SIG-M5 treated with dmso at 0.1 percent for 504 hours (cell line): ENCODE measurements at regions not wholly inside any gene's neighbourhood (a gene's known extent, or its start where the extent isn't known, plus 50 kb on each side); places are given as distances from the start of the nearest gene placed in this dataset.
A peak's percentile ranks its signal among the peaks of the same experiment; 100 is the strongest.
"Not testable (repeated sequence)": the region's sequence is repeated elsewhere in the genome, so short reads cannot be mapped to it uniquely, and the experiment has no call there.

ENCODE experiments used
- DNase-seq: peaks from one replicate; lab custom pipeline; 2025; ENCODE audit not compliant: unreplicated experiment; lab: John Stamatoyannopoulos, UW

DNA sequence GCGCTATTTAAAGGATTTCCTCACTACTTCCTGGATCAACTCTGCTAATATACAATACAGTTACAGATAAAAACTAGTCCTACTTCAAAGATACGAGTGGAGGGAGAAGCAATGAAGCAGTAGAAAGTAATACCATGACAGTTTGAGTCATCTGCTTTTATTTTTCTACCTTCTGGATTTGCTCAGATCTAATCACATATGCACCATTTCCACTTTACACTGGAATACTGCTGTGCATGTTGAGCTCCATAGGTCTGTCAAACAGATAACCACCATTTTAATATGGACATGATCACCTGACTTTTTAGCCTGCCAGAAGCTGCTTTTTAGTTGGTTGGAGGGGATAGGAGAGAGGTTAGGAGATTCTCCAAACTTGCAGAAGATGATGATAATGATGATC lies 92.5 kb downstream of the MMUT start:
- no peak for DNase-seq

- DNase-seq: no peak
Observed at GRCh38 chr6:49366539-49366938, 96.5 kb downstream of the MMUT start.

DNA sequence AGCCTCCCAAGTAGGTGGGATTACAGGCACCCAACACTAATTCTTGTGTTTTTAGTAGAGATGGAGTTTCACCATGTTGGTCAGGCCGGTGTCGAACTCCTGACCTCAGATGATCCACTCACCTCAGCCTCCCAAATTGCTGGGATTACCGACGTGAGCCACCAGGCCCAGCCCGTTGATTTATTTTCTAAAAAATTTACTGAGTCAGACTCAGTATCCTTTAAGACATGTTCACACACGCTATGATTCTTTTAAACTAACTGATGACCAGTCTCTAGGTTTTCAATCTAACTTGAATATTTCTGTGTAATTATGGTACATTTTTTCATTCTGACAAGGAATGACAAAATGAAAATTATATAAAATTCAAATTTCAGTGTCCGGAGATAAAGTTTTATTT lies 114.5 kb downstream of the MMUT start:
- DNase-seq: no peak

DNA sequence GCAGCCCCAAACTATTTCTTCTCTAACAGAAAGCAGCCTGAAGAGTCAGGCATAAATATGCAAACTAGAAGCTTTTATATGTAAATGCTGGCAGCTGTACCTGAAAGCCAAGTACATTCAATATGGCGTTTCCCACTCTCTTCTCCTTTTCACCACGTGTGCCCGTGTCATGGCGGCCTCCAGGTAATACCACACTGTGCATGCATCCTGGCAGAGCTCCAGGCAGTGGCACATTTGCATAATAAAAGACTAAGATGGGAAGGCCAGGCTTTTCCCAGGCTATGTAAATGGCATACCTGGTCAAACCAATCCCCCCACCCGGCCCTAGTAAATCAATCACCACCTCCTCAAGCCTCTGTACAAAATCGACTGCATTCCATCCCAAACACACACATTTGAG lies 120.6 kb downstream of the MMUT start:
- DNase-seq: no peak

GRCh38 chr6:49341869-49342268 lies 121.2 kb downstream of the MMUT start:
- DNase-seq: no peak

- DNase-seq: no peak
Observed at GRCh38 chr6:49339096-49339495, 124.0 kb downstream of the MMUT start.

- DNase-seq: peak; percentile 2
Observed at GRCh38 chr6:49336514-49337131, 126.4 kb downstream of the MMUT start.

- DNase-seq: no peak
Observed at GRCh38 chr6:49333345-49334125, 129.5 kb downstream of the MMUT start.

- no peak for DNase-seq
Observed at GRCh38 chr6:49332781-49333180, 130.3 kb downstream of the MMUT start.

DNA sequence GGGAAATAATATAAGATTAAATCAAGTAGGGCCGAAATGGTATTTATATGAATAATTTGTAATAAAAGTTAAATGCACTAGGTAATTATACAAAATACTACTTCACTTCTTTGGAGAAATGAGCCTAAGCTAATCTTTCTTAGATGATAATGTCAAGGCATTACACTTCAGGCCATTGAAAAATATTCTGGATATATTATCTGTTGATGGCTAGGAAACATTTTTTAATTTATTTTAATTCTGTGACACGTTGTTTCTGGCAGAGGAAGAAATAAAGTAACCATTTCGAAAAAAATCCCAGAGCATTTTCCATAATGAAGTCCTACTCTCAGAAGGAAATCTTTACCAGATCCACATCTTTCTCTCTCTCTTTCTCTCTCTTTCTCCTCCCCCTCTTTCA lies 133.9 kb downstream of the MMUT start:
- DNase-seq: no peak

DNA sequence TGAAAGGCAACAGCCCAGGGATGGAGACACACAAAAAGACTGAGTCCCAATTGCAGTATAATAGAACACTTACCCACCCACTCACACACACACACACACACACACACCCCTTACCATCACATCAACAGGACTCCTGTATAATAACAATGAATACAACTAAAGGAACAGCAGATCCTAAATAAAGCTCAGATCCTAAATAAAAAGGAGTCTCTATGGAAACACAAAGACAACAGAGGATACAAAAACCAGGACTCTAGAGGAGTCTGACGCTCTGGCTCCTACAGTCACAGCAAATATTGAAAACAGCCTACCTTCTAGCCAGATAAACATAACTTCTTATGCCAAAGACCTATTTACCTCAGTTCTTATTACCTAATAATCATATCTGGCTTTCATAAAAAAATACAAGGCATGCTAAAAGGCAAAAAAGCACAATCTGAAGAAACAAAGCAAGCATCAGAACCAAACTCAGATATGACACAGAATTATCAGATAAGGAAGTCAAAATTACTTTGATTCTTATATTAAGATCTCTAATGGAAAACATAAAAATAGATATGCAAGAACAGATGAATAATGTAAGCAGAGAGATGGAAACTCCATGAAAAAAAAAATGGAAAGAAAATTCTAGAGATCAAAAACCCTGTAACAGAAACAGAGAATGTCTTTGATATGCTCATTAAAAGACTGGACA lies 134.9 kb downstream of the MMUT start:
- no peak for DNase-seq

GRCh38 chr6:49327571-49327970 lies 135.5 kb downstream of the MMUT start:
- DNase-seq: no peak

GRCh38 chr6:49327005-49327404 lies 136.0 kb downstream of the MMUT start:
- DNase-seq: no peak

DNA sequence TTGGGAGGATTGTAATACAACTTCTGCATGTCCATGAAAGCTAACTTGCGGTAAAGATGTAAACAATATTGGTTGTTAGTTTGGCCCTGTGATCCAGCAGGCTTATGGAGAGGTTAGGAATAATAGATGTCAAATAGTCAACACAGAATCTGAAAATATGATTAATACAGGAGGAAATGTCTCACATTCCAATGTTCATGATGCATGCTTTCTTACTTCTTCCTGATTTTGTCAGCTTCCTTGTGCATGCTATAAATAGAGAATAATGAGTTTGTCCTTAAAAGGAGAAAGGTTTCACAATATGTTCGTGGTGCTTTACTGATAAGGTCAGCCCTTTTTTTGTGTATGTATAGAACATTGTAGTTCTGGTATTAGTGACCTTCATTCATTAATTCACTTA lies 136.7 kb downstream of the MMUT start:
- DNase-seq: no peak

- no peak for DNase-seq
Observed at GRCh38 chr6:49325891-49326290, 137.2 kb downstream of the MMUT start.

DNA sequence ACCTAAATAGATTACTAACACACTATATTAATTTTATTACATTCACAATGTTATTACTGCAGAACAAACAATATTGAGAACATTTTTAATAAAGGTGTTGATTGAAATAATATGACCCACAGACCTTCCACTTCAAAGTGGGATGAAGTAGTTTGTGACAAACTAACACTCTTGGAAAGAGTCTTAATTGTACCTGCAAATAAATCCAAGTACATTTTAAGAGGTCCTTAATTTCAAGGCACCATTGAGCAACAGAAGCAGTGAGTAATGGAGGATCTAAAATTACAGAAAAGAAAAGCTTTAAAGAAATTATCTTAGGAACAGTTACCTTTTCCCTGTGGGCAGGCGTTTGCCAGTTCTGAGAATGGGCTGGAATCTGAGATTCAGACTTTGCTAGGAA lies 140.2 kb downstream of the MMUT start:
- DNase-seq: no peak

- DNase-seq: no peak
Observed at GRCh38 chr6:49321561-49322072, 141.4 kb downstream of the MMUT start.

DNA sequence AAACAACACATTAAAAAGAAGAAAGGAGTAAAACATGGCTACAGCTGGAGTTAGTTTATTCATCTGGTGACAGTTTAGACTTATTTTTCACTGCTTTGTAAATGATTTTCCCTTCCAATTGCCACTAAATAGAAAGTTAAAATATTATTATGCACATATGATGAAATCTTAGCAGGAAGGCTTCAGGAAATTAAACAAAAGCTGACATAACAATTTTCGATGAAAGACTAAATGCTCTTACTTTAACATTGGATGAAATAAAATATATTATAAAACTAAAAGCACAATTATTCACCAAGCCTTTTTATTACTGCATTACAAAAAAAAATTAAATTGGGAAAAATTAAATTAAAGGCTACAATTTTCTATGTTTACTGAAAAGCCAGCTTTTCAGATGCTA lies 158.0 kb downstream of the MMUT start:
- DNase-seq: no peak

- not testable (repeated sequence) for DNase-seq
Observed at GRCh38 chr6:49304393-49304792, 158.7 kb downstream of the MMUT start.

DNA sequence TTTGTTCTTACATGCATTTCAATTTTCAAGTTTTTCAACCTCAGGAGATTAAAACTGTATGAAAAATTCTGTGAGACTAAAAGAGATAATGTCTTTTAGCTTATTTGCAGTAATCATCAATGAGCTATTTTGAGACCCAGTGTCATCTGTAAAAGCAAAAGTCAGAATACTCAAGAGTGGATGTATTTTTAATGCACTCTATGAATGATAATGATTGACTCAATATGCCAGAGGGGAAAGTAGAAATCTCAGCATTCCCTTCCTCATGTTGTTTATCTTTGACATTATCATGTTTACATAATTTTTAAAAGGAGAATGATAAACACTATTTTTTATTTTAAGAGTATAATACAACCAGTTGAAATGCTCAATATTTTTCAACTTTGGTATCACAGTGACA lies 162.1 kb downstream of the MMUT start:
- no peak for DNase-seq

- no peak for DNase-seq
Observed at GRCh38 chr6:49300443-49300842, 162.6 kb downstream of the MMUT start.

GRCh38 chr6:49299279-49299678 lies 163.8 kb downstream of the MMUT start:
- DNase-seq: no peak
